Spleen (tissue), 11 donors: ENCODE measurements at regions not wholly inside any gene's neighbourhood (a gene's known extent, or its start where the extent isn't known, plus 50 kb on each side); places are given as distances from the start of the nearest gene placed in this dataset.

Source experiments
- DNase-seq: peaks from one replicate; pipeline ENCODE4 v3.0.0-alpha.2; 2020
- H3K27ac ChIP-seq, 8 donors: fragments of 200-600 bp; sonication (generic) in 7 of 8; 1 replicate in 4 of 8; 2 replicates in 4 of 8; pipeline versions ENCODE4 v1.5.0 to v1.8.0; 2016 to 2021; ENCODE audit warnings: inconsistent platforms in 4 of 8, mild to moderate bottlenecking in 4 of 8, moderate library complexity in 1 of 8
- H3K27me3 ChIP-seq, 7 donors: fragments of 200-600 bp; sonication (generic) in 6 of 7; replicated peaks in 1 of 7; 1 replicate in 4 of 7; 2 replicates in 3 of 7; pipeline versions ENCODE4 v1.5.0 to v1.8.0; 2016 to 2021; ENCODE audit warnings: inconsistent platforms in 3 of 7, mild to moderate bottlenecking in 1 of 7
- H3K36me3 ChIP-seq, 6 donors: fragments of 200-600 bp; sonication (generic) in 5 of 6; 1 replicate in 4 of 6; 2 replicates in 2 of 6; pipeline versions ENCODE4 v1.5.0 to v1.8.0; 2016 to 2021; ENCODE audit warnings: inconsistent platforms in 2 of 6
- H3K4me1 ChIP-seq, 6 donors: fragments of 200-600 bp; sonication (generic) in 5 of 6; 1 replicate in 3 of 6; 2 replicates in 3 of 6; pipeline versions ENCODE4 v1.5.0 to v1.8.0; 2016 to 2021; ENCODE audit warnings: inconsistent platforms in 3 of 6
- H3K4me3 ChIP-seq, 8 donors: fragments of 200-600 bp; sonication (generic) in 7 of 8; 1 replicate in 4 of 8; 2 replicates in 4 of 8; pipeline versions ENCODE4 v1.5.0 to v1.8.0; 2016 to 2021; ENCODE audit warnings: inconsistent platforms in 4 of 8, mild to moderate bottlenecking in 4 of 8, moderate library complexity in 2 of 8
- H3K9me3 ChIP-seq, 8 donors: fragments of 200-600 bp; sonication (generic) in 7 of 8; 1 replicate in 4 of 8; 2 replicates in 4 of 8; pipeline versions ENCODE4 v1.5.0 to v1.8.0; 2016 to 2021; ENCODE audit warnings: inconsistent platforms in 4 of 8
- CTCF ChIP-seq, 11 experiments: fragments of 200-600 bp in 7 of 11; fragments of 450-650 bp in 4 of 11; sonication (generic) in 4 of 11; IDR thresholded peaks in 8 of 11; conservative IDR thresholded peaks in 3 of 11; 1 replicate in 7 of 11; 2 replicates in 4 of 11; pipeline versions ENCODE4 v1.4.0 to v1.8.0; 2016 to 2021; ENCODE audit warnings: antibody characterized with exemption in 11 of 11, inconsistent platforms in 4 of 11, mild to moderate bottlenecking in 1 of 11
- POLR2A ChIP-seq, 3 donors: fragments of 450-650 bp; IDR thresholded peaks; one replicate each; pipeline ENCODE4 v1.5.1; 2017; ENCODE audit warnings: antibody characterized with exemption in 3 of 3, mild to moderate bottlenecking in 1 of 3
- POLR2AphosphoS5 ChIP-seq, 3 donors: sonication (generic); formaldehyde crosslinking; IDR thresholded peaks; one replicate each; pipeline ENCODE4 v1.5.1; 2017; ENCODE audit warnings: antibody characterized with exemption in 3 of 3
- WGBS, 5 donors: extraction: QIAGEN DNeasy Blood & Tissue Kit in 3 of 5; methylation state at CpG; one replicate each; pipeline versions ENCODE4 v1.1.5 to v1.1.7; 2013 to 2018; 5-methylcytosine and 5-hydroxymethylcytosine counted together
- intact Hi-C: fragments of 100-400 bp; cut with DNase I; formaldehyde crosslinking; loops from one replicate; pipeline ENCODE4 v1.15.0; 2023; ENCODE audit warnings: low total_unique reads
- donor health status: healthy with polysubstance abuse.
- donor health status: DM: no; HTN: no; CAD: no; lungs with moderate emphysema.
- donor health status: DM: no; HTN: no; CAD: no.
- donor health status: Bipolar disorder and iron deficiency.
- donor health status: healthy.
- donor health status: DM: no; HTN: no; CAD: no.
- donor health status: DM: yes; HTN: yes; CAD: no.

DNA sequence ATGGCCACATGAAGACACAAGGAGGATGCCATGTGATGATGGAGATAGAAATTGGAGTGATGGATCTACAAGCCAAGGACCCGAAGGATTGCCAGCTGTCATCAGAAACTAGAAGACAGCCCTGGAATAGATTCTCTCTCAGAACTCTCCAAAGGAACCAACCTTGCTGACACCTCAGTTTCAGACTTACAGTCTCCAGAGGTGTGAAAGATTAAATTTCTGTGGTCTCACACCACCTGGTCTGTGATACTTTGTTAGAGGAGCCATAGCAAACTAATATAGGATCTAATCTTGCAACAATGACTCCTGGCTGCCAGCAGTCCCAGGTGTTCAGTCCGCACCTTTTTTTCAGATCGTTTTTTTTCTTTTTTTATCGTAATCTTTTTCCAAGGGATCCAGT is 647.3 kb upstream of the GHITM start:
- Histone ChIP-seq H3K4me1 (no peaks in the 10 kb centered on the region), H3K27me3 (no peaks in the 10 kb centered on the region), H3K9me3 (peaks cover 0 to 4% (median 0%) of the 10 kb centered on the region in 8 donors), H3K4me3 (no peak overlapping the region), H3K27ac (no peak overlapping the region), H3K36me3 (no peaks in the 10 kb centered on the region)
- DNase-seq: no peak
- intact Hi-C loops: no loop called here
- TF ChIP-seq POLR2A (IDR thresholded peaks at IDR 0.05) (no peak), CTCF (IDR thresholded peaks at IDR 0.05 in 8 of 11, conservative IDR thresholded peaks at IDR 0.05 in 3 of 11) (no peak)
- whole genome bisulfite sequencing, 5 donors: 63 to 81% (median 77%) methylated on average over 4 of the region's 4 CpGs

- 77 to 91% (median 87%) methylated on average over 5 of the region's 5 CpGs for WGBS, 5 donors
Measured at GRCh38 chr10:83512681-83513080, 626.6 kb upstream of the GHITM start.

DNA sequence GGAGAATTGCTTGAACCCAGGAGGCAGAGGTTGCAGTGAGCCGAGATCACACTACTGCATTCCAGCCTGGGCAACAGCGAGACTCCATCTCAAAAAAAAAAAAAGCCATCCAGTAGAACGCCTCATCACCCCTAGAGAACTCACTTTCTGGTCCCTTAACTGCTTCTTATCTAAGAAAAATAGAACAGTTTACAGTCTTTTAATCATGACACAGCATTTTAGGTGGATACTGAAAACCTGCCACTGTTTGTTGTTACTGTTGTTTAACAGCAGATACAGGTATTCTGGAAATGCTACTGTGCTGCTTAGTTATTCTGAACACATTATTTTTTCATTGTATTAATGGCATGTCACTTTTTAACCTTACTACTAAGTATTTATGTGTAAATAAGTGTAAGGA is 624.3 kb upstream of the GHITM start:
- intact Hi-C loops: no loop called here

More at GRCh38 chr10:83512681-83513080, 626.6 kb upstream of the GHITM start:
- no peak overlapping the region for H3K4me3 ChIP-seq
- no peaks in the 10 kb centered on the region for H3K4me1 ChIP-seq
- no peaks in the 10 kb centered on the region for H3K36me3 ChIP-seq
- intact Hi-C loops: no loop called here
- no peaks in the 10 kb centered on the region for H3K27me3 ChIP-seq
- TF ChIP-seq CTCF (IDR thresholded peaks at IDR 0.05 in 8 of 11, conservative IDR thresholded peaks at IDR 0.05 in 3 of 11) (no peak), POLR2AphosphoS5 (IDR thresholded peaks at IDR 0.05) (no peak), POLR2A (IDR thresholded peaks at IDR 0.05) (no peak)
- no peak overlapping the region for H3K27ac ChIP-seq
- no peak for DNase-seq
- H3K9me3 ChIP-seq: peaks cover 0 to 11% (median 0%) of the 10 kb centered on the region in 8 donors

GRCh38 chr10:83516788-83517187 is 622.5 kb upstream of the GHITM start:
- Histone ChIP-seq H3K4me1 (no peaks in the 10 kb centered on the region), H3K4me3 (no peak overlapping the region), H3K27me3 (no peaks in the 10 kb centered on the region), H3K36me3 (no peaks in the 10 kb centered on the region), H3K9me3 (peaks cover 0 to 11% (median 0%) of the 10 kb centered on the region in 8 donors), H3K27ac (no peak overlapping the region)
- WGBS, 5 donors: 71 to 84% (median 73%) methylated on average over 4 of the region's 4 CpGs
- TF ChIP-seq CTCF (IDR thresholded peaks at IDR 0.05 in 8 of 11, conservative IDR thresholded peaks at IDR 0.05 in 3 of 11): no peak
- TF ChIP-seq POLR2A (IDR thresholded peaks at IDR 0.05): no peak
- TF ChIP-seq POLR2AphosphoS5 (IDR thresholded peaks at IDR 0.05): no peak
- no peak for DNase-seq
- intact Hi-C loops: no loop called here

More for the DNA sequence above, 624.3 kb upstream of the GHITM start:
- Histone ChIP-seq H3K36me3 (no peaks in the 10 kb centered on the region), H3K9me3 (peaks cover 0 to 11% (median 0%) of the 10 kb centered on the region in 8 donors), H3K27me3 (no peaks in the 10 kb centered on the region), H3K4me3 (no peak overlapping the region), H3K4me1 (no peaks in the 10 kb centered on the region), H3K27ac (no peak overlapping the region)
- WGBS, 5 donors: 72 to 84% (median 76%) methylated on average over 3 of the region's 3 CpGs
- no peak for DNase-seq
- TF ChIP-seq CTCF (IDR thresholded peaks at IDR 0.05 in 8 of 11, conservative IDR thresholded peaks at IDR 0.05 in 3 of 11): no peak
- TF ChIP-seq POLR2AphosphoS5 (IDR thresholded peaks at IDR 0.05): no peak
- TF ChIP-seq POLR2A (IDR thresholded peaks at IDR 0.05): no peak
